ENCODE measurements at regions not wholly inside any gene's neighbourhood (a gene's known extent, or its start where the extent isn't known, plus 50 kb on each side); places are given as distances from the start of the nearest gene placed in this dataset.

- TF ChIP-seq, protein P1, sequence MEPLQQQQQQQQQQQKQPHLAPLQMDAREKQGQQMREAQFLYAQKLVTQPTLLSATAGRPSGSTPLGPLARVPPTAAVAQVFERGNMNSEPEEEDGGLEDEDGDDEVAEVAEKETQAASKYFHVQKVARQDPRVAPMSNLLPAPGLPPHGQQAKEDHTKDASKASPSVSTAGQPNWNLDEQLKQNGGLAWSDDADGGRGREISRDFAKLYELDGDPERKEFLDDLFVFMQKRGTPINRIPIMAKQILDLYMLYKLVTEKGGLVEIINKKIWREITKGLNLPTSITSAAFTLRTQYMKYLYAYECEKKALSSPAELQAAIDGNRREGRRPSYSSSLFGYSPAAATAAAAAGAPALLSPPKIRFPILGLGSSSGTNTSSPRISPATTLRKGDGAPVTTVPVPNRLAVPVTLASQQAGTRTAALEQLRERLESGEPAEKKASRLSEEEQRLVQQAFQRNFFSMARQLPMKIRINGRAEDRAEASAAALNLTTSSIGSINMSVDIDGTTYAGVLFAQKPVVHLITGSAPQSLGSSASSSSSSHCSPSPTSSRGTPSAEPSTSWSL (CRISPR knock-in tag; IDR thresholded peaks at IDR 0.05; ENCODE audit: borderline replicate concordance): no peak
- TF ChIP-seq KLF1 (tag; IDR thresholded peaks at IDR 0.05): peak; percentile 21; the same call in 1 of the 2 replicates
- TF ChIP-seq ZNF740 (CRISPR knock-in tag; IDR thresholded peaks at IDR 0.05): no peak
- TF ChIP-seq ZNF740 (tag; IDR thresholded peaks at IDR 0.05): no peak
- no peak for TF ChIP-seq ASH1L (IDR thresholded peaks at IDR 0.05; ENCODE audit: borderline replicate concordance, low read depth, partially characterized antibody)
- peak; percentile 69 for TF ChIP-seq SP1 (CRISPR knock-in tag; IDR thresholded peaks at IDR 0.05)
- TF ChIP-seq MCM7 (IDR thresholded peaks at IDR 0.05): no peak
- TF ChIP-seq SREBF1 (IDR thresholded peaks at IDR 0.05; ENCODE audit: borderline replicate concordance, low read depth, low read length): no peak
- TF ChIP-seq, protein P2, sequence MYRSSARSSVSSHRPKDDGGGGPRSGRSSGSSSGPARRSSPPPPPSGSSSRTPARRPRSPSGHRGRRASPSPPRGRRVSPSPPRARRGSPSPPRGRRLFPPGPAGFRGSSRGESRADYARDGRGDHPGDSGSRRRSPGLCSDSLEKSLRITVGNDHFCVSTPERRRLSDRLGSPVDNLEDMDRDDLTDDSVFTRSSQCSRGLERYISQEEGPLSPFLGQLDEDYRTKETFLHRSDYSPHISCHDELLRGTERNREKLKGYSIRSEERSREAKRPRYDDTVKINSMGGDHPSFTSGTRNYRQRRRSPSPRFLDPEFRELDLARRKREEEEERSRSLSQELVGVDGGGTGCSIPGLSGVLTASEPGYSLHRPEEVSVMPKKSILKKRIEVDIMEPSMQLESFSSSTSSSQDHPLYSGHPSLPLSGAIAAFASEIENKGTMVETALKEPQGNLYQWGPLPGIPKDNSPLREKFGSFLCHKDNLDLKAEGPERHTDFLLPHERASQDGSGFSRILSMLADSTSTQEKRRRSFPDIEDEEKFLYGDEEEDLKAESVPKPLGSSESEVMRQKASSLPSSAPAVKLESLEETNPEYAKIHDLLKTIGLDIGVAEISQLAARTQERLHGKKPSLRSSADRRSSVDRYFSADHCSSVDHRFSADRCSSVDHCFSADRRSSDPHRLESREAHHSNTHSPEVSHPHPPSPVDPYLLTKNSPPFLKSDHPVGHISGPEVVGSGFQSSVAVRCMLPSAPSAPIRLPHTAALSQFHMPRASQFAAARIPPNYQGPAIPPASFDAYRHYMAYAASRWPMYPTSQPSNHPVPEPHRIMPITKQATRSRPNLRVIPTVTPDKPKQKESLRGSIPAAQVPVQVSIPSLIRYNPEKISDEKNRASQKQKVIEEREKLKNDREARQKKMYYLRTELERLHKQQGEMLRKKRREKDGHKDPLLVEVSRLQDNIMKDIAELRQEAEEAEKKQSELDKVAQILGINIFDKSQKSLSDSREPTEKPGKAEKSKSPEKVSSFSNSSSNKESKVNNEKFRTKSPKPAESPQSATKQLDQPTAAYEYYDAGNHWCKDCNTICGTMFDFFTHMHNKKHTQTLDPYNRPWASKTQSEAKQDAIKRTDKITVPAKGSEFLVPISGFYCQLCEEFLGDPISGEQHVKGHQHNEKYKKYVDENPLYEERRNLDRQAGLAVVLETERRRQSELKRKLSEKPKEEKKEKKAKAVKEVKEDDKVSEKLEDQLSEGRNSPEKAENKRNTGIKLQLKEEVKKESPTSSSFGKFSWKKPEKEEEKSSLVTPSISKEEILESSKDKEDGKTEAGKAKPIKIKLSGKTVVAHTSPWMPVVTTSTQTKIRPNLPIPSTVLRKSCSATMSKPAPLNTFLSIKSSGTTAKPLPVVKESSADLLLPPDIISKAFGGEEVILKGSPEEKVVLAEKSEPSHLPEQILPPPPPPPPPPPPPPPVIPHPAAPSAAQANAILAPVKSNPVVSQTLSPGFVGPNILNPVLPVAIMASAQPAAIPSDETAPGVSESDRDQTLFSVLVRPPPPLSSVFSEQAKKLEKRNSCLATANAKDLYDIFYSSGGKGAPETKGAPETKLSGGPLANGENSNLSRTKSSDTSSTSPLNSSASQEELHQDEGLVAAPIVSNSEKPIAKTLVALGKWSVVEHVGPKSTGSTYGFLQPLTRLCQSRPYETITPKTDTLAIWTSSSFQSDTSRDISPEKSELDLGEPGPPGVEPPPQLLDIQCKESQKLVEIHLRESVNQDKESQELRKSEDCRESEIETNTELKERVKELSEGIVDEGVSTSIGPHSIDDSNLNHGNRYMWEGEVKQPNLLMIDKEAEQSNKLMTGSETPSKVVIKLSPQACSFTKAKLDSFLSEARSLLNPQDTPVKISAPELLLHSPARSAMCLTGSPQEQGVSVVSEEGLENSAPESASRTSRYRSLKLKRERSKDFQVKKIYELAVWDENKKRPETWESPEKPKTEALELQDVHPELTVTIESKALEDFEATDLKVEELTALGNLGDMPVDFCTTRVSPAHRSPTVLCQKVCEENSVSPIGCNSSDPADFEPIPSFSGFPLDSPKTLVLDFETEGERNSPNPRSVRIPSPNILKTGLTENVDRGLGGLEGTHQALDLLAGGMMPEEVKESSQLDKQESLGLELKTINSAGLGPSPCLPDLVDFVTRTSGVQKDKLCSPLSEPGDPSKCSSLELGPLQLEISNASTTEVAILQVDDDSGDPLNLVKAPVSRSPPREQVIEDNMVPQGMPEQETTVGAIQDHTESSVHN (IDR thresholded peaks at IDR 0.05; ENCODE audit: borderline replicate concordance in 1 of 2, low read depth in 1 of 2): no peak
- TF ChIP-seq ESRRA (IDR thresholded peaks at IDR 0.05; ENCODE audit: borderline replicate concordance, low read depth): peak; percentile 51
- 0 out of 2 replicates have a peak, but pooled peaks have one; percentile 46 for TF ChIP-seq TCF7 (IDR thresholded peaks at IDR 0.05; ENCODE audit: borderline replicate concordance)
- TF ChIP-seq ZFP36 (IDR thresholded peaks at IDR 0.05; ENCODE audit: low read depth, low read length, partially characterized antibody): no peak
- no peak for TF ChIP-seq SFPQ (IDR thresholded peaks at IDR 0.05; ENCODE audit: low read depth, low read length)
- TF ChIP-seq FOXA1 (IDR thresholded peaks at IDR 0.05; ENCODE audit: borderline replicate concordance): no peak
- TF ChIP-seq FIP1L1 (IDR thresholded peaks at IDR 0.05; ENCODE audit: low read depth, low read length, poor library complexity, severe bottlenecking): no peak
These were observed 223.1 kb downstream of the SEC14L1 start (continued) for GRCh38 chr17:77363821-77364361.
